ENCODE measurements at regions not wholly inside any gene's neighbourhood (a gene's known extent, or its start where the extent isn't known, plus 50 kb on each side); places are given as distances from the start of the nearest gene placed in this dataset.

DNA sequence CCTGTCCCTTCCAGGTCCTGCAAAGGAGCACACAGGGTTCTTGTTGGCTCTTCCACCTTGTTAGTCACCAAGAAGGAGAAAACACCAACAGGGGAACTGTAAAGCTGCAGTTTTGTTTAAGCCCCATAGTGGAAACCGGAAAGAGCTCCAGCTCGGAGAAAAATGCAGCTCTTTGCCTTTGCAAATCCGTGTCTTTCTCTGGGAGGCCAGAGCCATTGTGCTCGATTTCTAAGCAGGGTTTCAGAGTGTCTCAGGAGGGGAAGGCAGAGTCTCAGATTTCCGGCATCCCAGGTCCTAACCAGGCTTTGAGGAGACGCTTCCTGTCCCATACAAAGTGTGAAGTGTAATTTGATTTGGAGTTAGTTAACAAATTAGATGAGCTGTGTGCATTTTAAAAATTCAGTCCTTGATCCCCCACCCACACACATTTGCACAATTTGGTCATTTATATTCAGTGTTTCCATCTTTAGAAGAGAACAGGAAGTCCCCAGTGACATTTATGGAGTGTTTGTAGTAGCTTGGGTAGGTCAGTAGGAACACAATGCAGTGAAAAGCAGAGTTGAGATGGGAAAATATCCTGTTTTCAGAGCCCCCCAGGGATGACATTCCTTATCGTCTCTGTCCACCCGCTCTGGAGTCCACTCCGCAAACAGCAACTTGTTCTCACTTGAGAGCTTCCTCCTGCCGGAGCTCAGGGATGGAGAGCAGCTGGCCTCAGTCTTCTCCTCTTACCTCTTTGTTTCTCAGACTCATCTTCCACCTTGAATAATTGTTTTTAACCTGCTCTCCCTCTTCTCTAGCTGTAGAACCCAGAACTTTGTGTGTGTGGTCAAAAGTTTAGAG is 331.9 kb downstream of the SEC14L1 start:
- TF ChIP-seq, protein P1, sequence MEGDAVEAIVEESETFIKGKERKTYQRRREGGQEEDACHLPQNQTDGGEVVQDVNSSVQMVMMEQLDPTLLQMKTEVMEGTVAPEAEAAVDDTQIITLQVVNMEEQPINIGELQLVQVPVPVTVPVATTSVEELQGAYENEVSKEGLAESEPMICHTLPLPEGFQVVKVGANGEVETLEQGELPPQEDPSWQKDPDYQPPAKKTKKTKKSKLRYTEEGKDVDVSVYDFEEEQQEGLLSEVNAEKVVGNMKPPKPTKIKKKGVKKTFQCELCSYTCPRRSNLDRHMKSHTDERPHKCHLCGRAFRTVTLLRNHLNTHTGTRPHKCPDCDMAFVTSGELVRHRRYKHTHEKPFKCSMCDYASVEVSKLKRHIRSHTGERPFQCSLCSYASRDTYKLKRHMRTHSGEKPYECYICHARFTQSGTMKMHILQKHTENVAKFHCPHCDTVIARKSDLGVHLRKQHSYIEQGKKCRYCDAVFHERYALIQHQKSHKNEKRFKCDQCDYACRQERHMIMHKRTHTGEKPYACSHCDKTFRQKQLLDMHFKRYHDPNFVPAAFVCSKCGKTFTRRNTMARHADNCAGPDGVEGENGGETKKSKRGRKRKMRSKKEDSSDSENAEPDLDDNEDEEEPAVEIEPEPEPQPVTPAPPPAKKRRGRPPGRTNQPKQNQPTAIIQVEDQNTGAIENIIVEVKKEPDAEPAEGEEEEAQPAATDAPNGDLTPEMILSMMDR (conservative IDR thresholded peaks at IDR 0.05), result no peak
- H3K27ac ChIP-seq, result peak overlapping the region; percentile 51

DNA sequence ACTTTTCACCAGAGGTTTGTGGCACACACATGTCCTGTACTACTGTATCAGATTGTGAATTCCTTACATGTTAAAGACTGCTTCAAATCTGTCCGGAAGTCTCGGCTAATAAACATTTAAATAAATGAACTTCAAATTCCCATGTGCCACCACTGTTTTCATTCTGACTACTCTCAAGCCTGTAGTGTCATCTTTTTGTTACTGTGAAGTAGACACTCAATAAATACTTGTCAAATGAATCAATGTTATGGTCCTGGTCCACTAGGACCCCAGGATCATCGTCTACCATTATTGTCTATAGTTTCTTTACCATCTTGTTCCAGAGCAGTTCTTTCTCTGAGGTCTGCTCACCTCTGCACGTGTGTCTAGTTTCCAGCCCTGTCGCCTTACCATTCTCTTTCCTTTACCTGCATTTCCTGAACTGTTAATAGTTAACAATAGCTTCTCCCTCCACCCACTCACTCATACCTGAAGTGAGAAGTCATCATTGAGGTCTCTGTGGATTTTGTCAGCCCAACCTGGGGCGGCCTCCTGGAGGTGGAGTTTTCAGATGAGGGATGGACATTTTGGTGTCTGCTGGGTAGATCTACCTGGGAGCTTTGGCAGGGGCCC is 333.0 kb downstream of the SEC14L1 start:
- TF ChIP-seq, protein P1 (conservative IDR thresholded peaks at IDR 0.05), result no peak
- peak overlapping the region; percentile 18; the same call in 1 of the 2 replicates for H3K27ac ChIP-seq

DNA sequence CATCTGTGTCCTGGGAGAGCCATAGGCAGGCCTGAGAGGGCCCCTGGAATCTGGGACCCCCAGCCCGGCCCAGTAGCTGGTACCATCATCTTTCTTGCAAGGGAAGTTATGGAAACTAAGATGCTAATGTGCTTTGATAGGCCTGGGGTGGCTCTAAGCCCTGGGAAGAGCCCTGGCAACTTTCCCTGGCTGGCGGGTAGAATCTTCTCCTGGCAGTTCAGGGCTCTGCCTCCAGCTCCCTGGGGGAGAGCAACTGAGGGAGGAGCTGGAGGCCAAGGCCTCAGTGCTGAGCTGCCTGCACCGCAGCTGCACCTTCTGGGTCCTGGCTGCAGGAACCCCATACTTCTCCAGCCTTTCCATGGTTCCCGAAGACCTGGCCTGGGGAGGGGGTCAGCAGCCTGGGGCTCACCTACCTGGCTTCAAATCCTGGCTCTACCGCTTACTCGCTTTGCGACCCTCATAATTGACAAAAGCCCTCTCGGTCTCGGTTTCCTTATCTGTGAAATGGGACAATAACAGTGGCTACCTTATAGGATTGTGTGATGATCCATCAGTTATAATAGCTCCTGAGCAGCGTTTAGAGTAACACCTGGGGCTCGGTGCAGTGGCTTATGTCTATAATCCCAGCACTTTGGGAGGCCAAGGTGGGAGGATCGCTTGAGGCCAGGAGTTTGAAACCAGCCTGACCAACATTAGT is 333.7 kb downstream of the SEC14L1 start:
- TF ChIP-seq, protein P1 (conservative IDR thresholded peaks at IDR 0.05), result no peak
- H3K27ac ChIP-seq, result peak overlapping the region; percentile 18; the same call in 1 of the 2 replicates

DNA sequence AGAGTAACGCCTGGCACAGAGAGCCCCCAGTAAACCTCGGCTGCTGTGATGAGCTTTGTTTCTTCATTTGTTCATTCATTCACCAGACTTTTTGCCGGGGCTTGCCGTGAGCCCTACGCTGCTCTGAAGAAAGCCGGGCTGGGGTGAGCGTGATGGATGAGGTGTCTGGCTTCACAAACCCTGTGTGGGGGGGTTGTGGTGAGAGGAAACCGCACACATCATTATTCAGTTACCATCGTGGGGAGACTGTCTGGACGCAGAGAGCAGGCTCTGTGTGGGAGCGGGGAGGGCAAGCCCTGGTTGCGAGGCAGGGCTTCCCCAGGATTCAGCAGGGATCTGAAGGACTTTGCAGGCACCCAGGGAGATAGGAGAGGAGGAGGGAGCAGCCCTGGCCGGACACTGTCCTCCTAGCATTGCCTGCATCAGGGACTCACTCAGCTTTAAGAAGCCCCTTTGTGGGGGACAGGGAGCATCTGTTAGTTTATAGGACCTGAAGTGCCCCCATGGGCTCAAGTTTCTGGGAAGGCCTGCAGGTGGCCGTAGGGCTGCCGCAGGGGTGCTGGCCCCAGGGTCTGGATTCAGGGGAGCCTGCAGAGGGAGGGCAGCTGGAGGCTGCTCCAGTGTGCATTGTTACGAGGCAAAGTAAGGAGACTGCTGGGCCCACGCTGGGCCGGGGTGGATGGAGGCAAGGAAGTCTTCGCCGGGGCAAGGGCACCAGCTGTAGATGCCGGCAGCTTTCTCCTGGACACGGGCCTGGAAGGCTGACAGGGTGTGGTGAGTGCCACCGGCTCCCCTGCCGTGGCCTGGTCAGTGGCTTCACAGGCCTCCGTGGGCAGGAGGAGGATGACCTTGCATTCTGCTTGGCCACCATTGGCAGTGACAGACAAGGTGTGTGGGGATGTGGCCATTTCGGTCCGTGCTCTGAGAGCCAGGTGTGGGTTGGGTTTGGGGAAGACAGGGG is 334.5 kb downstream of the SEC14L1 start:
- H3K27ac ChIP-seq, result no peak overlapping the region
- TF ChIP-seq, protein P1 (conservative IDR thresholded peaks at IDR 0.05), result no peak

DNA sequence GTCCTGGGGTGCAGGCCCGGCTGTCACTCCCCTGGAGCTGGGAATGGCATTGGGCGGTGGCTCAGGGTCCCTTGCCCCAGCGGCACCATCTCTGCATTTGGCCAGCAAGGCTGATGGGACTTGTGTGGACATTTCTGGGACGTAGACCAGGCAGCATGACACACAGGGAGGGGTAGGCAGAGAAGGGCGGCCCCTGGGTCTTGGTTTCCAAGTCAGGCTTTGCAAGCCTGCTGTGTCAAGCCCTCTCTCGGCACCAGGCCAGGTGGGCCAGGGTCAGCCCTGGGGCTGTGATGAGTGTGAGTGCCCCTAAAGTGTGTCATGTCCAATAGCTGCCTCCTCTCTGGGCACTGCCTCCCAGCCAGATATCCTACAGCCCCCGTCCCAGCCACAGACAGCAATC is 335.2 kb downstream of the SEC14L1 start:
- TF ChIP-seq, protein P1 (conservative IDR thresholded peaks at IDR 0.05), result no peak
- 0 out of 2 replicates have a peak overlapping the region, but pooled peaks have one; percentile 44 for H3K27ac ChIP-seq

DNA sequence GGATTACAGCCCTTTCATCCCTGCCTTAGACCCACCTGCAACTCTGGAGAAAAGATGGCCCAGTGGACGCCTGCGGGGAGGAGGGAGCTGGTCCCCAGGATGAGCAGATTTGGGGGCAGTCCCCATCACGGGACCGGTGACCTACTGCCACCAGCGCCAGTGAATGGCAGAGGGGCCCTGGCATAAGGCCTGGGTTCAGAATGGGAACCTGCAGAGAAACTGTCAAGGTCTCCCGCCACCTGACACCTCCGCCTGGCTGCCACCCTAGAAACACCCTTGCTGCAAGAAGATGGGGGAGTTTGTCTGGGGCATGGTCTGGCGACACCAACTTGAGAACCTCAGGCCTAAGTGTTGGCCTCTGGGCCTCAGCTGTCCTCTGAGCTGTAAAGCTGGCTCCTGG is 335.7 kb downstream of the SEC14L1 start:
- H3K27ac ChIP-seq, result peak overlapping the region; percentile 44; the same call in 1 of the 2 replicates
- TF ChIP-seq, protein P1 (conservative IDR thresholded peaks at IDR 0.05), result no peak

Measured in VCaP (cell line).